Transverse colon (tissue), 4 donors: ENCODE measurements at regions not wholly inside any gene's neighbourhood (a gene's known extent, or its start where the extent isn't known, plus 50 kb on each side); places are given as distances from the start of the nearest gene placed in this dataset.

Source experiments
- CTCF ChIP-seq, 5 experiments: fragments of 200-600 bp in 3 of 5; fragments of 450-650 bp in 2 of 5; sonication (generic) in 3 of 5; IDR thresholded peaks; 1 replicate in 2 of 5; 2 replicates in 3 of 5; pipeline ENCODE4 v1.5.1; 2016 to 2017; ENCODE audit warnings: antibody characterized with exemption in 5 of 5, inconsistent platforms in 3 of 5, mild to moderate bottlenecking in 2 of 5, moderate library complexity in 1 of 5
- POLR2AphosphoS5 ChIP-seq, 3 donors: sonication (generic); formaldehyde crosslinking; IDR thresholded peaks; one replicate each; pipeline ENCODE4 v1.6.1; 2016; ENCODE audit warnings: antibody characterized with exemption in 3 of 3

- no peak for TF ChIP-seq CTCF (IDR thresholded peaks at IDR 0.05)
- TF ChIP-seq POLR2AphosphoS5 (IDR thresholded peaks at IDR 0.05) = no peak
Measured at GRCh38 chr20:10854976-10855375, 181.2 kb upstream of the JAG1 start.
